GM18909 (cell line): ENCODE measurements at regions not wholly inside any gene's neighbourhood (a gene's known extent, or its start where the extent isn't known, plus 50 kb on each side); places are given as distances from the start of the nearest gene placed in this dataset.

Source experiments
- ATAC-seq: cut with Tn5 transposase; IDR thresholded peaks from one replicate; pipeline ENCODE4 v1.9.1; 2021; ENCODE audit warnings: mild to moderate bottlenecking; ENCODE audit not compliant: unreplicated experiment, poor library complexity

DNA sequence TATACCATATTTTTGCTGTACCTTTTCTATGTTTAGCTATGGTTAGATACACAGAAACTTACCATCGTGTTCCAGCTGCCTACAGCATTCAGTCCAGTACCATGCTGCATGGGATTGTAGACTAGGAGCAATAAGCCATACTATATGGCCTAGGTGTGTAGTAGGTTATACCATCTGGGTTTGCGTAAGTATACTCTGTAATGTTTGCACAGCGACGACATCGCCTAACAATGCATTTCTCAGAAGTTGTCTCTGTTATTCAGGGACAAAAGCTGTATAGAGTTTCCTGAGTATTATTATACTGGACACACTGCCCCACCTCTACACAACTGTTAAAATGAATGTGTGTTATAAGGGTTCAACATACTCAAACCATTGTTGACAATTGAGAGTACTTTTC, 93.8 kb upstream of the MKI67 start:
- ATAC-seq = no peak

DNA sequence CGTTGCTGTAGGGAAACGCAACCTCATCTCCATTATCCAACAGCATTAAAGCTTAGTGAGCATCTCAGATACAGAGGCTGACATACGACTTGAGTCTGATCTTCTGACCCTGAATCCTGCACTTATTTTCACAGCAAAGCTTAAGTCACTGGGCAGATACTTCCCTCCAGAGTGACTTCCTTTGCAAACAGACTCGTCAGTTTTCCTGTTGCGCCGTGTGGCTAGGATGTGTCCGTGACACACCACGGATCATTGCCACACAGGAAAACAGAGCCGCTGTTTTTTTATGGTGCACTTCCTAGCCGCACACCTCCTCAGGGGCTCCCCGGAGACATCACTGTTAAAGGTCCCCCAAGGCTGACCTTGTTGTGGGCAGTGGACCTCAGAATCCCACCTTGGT, 94.9 kb upstream of the MKI67 start:
- ATAC-seq = no peak

DNA sequence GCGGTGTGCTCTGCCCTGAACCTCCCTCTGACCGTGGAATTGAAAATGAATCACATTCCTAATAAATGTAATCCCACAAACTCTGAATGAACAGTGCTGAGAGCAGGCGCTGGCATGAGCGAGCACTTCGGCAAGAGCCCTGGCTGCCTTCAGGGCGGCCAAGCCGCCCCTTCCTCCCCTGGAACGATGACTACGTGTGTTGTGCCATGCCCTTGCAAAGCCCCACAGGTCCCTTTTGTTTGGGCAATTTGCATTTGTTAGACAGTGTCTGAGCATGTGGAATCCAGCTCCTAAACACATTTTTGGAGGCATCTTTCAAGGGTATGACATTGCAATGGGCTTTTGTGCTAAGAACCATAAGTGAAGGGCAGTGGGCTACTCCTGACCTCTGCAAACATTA, 95.6 kb upstream of the MKI67 start:
- ATAC-seq = no peak

DNA sequence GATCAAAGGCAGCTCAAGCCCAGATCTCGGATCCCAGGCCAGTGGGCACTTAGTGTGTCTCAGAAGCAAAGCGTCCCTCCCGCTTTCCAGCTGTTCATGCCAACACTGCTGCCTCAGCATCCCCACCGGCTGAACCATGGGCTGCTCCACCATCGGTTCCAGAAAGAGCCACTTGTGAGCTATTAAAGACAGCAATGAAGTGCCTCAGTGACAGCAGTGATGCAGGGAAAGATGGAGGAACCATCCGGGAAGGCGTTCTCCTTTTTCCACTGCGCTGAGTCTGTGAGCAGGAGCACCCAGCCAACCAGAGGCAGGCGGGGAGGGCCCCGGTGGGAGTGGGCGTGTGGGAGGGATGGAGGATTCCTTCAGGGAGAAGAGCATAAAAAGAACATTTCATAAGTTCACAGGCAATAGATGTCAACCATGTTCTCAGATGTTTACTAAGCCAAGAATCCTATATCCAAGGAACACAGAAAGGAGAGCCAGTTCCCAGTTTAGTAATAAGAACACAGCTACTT, 96.2 kb upstream of the MKI67 start:
- no peak for ATAC-seq

DNA sequence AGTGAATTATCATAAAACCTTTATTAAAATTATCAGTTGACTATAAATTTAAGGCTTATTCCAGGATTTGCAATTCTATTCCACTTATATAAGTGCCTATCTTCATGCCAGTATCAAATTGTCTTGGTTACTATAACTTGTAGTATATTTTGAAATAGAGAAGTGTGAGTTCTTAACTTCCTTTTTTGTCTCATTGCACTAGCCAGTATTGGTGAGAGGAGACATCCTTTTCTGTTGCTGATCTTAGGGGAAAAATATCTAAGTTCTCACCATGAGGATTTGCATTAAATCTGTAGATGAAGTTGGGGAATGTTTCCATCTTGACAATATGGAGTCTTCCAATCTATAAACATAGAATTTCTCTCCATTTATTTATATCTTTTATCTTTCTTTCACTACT, 104.2 kb upstream of the MKI67 start:
- no peak for ATAC-seq

DNA sequence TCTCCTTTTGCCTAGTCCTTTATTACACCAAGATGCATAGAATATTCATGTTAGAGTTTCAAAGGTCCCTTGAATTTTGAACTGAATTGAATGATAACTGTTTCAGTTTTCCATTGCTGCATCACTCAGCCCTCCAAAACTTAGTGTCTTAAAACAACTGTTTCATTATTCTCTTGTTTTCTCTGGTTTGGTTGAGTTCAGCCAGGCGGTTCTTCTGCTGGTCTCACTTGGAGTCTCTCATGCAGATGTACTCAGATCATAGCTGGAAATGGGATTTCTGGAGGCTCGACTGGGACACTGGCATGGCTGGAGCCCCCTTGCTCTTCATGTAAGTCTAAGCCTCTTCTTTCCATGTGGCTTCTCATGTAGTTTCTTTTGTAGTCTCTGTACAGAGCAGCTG, 107.2 kb upstream of the MKI67 start:
- ATAC-seq = no peak

DNA sequence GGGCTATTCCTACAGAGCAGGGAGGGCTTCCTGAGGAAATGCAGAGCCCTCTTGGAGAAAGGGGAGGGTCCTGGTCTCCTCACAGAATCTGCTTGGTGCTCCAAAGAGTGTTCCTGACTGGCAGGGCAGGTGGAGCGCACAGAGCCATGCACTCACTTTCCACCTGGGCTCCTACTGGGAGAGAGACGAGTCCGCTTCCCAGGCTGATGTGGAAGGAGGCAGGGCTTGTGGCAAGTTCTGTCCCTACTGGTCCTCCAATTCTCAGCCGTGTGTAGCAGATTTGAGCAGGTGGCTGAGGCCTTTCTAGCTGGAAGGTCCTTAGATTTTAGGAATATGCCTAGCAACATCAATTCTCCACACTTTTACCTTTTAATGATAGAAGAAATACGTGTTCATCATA, 111.5 kb upstream of the MKI67 start:
- no peak for ATAC-seq

DNA sequence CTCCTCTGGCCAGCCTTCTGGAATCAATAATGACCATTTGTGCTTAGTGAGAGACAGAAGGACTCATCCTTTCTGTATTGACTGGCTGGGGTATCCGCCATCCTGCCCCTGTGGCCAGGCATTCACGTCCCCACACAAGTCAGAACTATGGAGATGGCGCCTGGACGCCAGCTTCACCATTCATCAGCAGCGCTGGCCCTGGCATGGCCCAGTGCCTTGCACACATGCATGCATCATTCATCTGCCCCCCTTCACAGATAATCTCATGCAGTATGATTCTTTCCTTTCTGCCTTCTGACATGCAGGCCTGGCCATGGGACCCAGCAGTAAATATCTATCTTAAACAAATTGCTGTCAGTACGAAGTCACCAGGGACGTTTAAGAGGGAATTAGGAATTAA, 114.8 kb upstream of the MKI67 start:
- no peak for ATAC-seq

DNA sequence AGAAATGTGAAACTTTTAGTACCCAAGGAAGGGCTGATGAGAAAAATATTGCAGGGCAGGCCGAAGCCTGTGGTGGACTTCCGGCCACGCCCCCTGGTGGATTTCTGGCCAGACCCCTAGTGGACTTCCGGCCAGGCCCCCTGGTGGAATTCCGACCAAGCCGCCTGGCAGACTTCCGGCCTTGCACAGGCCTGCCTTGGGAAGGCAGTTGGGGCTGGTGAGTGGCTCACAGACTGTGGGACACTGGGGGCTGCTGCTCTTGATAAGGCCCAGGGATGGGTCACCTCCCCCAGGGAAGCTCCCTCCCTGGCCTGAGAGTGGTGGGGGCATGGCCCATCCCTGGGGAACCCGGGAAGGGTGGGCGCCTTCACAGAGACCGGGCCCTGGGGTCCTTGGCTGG, 116.4 kb upstream of the MKI67 start:
- no peak for ATAC-seq

DNA sequence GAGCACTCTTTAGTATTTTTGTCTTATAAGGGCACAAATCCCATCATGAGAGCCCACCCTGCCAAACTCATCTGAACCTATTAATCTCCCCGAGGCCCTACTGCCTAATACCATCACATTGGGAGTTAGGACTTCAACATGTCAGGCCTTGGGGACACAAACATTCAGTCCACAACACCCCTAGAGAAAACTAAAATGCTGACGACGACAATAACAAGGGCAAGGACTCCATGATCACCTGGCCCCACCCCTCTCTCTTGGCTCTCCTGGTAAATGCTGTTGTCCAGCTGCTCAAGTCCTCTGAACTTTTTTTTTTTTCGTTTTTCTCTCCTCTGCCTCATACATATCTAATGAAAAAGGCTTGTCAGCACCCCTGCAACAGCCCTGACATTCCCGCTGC, 118.8 kb upstream of the MKI67 start:
- no peak for ATAC-seq

DNA sequence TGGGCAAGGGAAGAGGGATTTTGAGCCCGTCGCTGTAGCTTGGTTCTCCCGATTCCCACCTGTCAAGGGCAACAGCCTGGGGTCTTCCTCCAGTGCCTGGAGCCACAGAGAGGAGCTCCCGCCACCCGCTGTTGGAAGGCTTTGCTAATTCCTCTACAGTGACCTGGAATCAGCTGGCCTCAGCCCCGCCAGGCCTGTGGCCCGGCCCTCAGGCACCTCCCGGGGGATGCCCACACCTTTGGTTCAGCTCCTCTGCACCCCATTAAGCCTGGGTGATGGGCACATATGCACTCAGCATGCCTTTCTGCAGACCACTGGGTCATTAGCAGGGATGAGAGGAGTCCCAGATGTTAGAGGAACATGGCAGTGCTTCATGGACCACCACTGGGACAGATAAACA, 121.4 kb upstream of the MKI67 start:
- ATAC-seq = no peak

DNA sequence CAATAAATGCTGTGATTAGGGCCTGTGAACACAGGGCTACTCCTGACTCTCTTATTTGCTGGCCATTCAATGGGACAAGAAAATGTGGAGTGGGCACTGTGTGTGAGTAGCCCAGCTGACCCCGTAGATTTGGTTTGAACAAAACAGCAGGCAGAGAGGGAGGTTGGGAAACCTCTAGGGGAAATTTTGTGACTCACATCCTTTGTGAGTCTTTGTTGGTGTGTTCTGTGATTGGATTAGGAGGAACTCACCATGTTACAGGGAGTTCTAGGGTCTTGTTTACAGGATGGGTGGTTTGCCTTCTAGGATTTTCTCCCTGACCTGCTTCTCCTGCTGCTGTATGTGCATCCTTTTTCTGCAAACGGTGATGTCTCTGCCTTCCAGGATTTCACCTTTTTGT, 128.3 kb upstream of the MKI67 start:
- no peak for ATAC-seq

DNA sequence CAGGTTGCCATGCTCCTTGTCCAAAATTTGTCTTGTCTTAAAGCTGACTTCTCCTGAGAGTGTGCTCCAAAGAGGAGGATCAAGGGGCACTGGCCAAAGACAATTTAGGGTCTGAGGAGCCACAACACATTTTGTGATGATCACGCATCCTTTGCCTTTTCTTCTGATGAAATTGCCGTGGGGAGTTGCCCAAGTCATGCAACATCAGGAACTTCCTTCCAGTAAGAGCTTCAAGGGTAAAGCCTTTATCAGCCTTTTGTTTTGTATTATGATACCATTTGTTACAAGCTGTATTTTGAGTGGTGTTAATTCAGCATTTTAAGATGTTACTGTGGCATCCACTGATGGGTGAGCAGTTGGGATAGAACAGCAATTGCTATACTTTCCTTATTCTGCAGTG, 131.2 kb upstream of the MKI67 start:
- ATAC-seq = no peak

DNA sequence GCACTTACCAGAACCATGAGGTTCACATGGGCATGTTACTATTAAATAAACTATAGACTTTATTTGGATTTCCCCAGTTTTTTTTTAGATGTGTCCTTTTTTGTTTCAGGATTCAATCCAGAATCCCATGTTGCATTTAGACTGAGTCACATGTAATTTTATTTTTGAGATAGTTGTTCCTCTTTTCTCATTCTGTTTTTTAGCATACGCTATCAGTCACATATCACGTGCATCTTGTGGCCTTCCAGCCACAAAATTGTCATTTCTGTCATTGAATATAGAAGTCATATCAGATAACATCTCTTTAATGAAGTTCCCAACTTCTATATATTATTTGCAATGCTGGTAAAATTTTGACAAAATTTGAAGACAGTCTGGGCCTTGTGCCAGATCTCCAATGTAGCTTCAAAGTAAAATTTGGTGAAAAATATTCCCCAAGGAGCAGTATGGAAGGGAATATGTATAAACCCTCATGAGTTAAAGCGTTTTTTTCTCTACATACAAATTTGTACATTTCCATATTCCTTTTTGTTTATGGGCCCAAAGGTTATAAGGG, 132.3 kb upstream of the MKI67 start:
- ATAC-seq = no peak

DNA sequence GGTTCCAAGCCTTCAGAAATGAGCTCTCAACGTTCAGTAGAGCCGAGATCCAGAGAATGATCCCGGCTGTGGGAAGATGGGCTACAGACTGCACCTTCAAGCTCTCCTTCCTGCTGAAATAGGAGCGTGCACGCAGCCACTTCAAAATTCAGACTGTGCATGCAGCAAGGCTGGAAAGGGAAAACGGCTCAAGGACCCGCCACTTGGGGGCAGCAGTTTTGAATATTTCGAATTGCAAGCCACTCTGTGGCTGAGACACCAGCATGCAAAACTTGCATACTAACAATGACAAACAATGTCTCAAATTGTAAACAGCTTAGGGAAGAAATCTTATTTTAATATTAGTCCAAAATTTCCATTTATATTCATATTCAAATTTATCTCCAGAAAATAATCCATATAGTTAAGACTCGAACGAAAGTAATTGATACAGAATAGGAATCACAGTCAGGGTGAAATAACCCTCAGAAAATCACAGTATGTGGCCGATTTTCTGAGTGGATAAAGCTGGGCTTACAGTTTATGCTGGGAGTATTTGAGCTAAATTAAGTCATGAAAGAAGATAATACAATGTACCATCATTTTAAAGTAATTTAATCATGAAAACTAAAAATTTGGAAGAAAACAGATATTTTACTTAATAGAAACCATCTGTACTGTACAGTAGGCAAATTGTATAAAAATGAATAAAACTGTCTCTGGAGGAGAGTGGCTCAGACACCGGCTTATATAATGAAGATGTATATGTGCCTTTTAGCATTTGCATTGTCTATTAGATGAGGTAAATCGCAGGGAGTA, 137.9 kb upstream of the MKI67 start:
- ATAC-seq = no peak

DNA sequence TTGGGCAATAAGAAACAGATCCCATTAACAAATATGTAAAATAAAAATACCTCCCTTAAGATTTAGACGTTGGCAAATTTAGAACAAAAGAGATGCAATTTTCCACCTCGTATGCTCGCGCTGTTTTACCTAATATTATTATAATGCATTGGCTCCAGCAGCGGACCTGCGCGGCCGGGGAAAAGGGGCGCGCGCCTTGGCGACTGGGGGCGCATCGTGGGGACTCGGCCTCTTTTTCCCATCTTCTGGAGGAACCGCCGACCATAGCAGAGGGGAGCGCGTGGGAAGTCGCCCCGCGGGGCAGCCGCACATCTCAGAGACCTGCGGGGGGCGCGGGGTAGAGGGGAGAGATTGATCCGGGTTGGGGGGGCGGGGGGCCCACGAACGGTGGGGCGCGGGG, 139.4 kb upstream of the MKI67 start:
- no peak for ATAC-seq

DNA sequence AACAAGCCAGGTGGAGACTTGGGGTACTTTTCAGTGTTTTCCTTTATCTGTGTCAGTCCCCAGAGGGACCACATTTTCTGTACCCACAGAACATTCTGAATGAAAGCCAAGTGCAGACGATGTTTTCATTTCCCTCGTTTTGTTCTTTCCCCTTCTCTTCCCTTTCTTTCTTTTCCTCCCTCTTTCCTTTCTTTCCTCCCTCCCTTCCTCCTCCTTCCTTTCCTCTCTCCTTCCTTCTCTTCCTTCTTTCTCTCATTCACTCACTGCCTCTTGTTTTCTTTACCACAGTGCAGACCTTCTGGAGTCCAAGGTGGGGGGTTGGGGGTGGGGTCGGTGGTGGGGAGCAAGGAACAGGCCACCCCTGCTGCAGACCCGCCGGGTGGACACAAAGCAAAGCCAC, 141.4 kb upstream of the MKI67 start:
- no peak for ATAC-seq

DNA sequence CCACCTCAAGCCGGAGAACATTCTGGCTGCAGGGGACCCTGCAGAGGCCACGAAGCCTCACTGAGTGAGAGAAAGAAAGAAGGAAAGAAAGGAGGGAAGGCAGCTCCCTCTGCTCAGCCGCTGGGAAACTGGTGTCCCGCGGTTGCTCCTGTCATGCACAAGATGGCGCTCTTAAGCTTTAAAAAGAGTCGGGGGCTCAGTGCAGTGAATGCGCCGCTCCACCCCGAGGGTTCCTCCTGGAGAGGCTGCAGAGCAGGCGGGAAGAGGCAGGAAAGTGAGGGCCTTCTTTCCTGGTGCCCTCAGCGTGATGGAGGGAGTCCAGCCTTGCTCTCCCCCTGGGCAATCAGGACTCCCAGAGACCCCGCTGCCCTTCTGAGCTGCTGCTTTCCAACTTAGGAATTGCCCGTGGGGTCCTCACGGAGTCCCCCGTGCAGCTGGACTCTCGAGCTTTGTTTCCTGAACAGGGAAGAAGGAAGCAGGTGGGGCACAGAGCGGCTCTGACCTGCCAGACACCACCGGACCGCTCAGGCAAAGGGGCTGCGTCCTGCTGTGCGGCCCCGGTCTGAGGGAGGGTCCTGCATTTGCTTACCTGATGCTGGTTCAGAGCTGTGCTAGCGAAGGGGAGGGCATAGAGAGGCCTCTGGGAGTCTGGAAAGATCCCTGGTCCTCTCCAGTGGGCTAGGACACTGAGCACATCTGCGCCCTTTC, 141.9 kb upstream of the MKI67 start:
- ATAC-seq = no peak

DNA sequence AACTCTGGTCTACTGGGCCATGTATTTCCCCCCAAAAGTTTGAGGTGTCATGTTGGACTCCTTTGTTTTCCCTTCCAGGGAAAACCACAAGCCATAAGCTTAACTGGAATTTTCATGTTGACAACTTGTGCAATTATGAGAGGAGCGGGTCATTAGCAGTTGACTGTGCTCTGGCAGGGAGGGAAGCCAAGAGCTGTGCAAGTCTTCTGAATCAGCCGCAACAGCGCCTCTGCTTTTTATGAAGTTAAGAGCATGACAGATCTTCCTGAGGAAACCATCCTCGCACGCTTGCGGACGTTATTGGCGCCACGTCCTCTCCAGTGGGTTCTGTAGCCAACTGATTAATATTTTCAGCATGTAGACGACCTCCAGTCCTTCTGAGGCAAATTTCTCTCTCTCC, 148.7 kb upstream of the MKI67 start:
- no peak for ATAC-seq

DNA sequence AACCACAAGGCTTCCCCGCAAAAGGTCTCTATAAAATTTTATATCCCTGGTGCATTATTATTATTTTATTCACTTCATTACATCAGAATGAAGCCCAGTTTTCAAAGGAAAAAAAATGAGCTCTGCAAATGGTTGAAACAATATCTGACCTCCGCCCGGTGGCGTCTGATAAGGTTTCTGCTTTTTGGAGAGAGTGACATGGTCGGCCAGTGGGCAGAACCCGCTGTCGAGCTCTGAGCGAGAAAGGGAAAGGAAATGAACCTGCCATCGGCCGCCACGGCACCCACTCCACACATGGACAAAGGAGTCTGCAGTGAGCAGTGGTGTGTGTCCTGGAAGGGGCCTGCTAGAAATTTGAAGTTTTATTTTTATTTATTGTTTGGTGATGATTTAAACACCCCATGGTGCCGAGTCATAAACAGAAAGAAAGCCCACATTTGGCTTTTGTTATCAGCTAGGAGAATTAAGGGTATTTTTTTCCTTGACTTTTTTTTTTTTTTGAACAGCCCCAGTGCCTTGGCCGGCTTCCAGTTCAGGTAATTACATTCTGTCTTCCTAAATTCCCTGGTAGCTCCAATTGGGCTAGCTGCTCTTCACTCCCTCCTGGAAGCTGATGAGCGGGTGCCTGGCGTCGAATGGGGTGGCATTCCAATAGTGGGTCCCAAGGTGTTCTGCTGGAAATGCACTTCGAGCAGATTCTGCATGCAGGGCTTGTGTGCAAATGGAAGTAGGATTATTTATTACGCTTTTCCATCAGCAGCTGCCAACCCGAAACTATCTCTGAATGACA, 149.4 kb upstream of the MKI67 start:
- ATAC-seq = no peak
